HepG2 (cell line): ENCODE measurements at regions not wholly inside any gene's neighbourhood (a gene's known extent, or its start where the extent isn't known, plus 50 kb on each side); places are given as distances from the start of the nearest gene placed in this dataset.

Experiments used
- ATAC-seq: fragments of 200-7000 bp; cut with Tn5 transposase; 3 replicates; pipeline ENCODE4 v1.9.1; 2020; ENCODE audit warnings: mild to moderate bottlenecking, moderate library complexity
- BruUV-seq: library from RNA; stranded (reverse); fragments of 400-500 nt; replicated peaks from 2 replicates; lab custom pipeline; 2021; lab: Mats Ljungman, UMichigan
- CTCF ChIA-PET: fragments of 300-600 bp; formaldehyde crosslinking; extraction: SDS; loops from one replicate; lab custom pipeline; 2021; ENCODE audit warnings: low total read pairs, inconsistent platforms, low intra/inter-chr PET ratio; lab: Yijun Ruan, JAX
- POLR2A ChIA-PET: fragments of 350-600 bp; sonication (Branson Sonifier 250); formaldehyde crosslinking; loops from one replicate; lab custom pipeline; 2020; ENCODE audit warnings: antibody characterized with exemption, inconsistent platforms; lab: Yijun Ruan, JAX
- DNase-seq: peaks from one replicate; pipeline ENCODE4 v3.0.0-alpha.2; 2015; ENCODE audit warnings: low spot score
- FAIRE-seq: peaks from 3 replicates; lab custom pipeline; 2011; peaks lifted over from hg19 to GRCh38; lab: Jason Lieb, UNC
- H2AFZ ChIP-seq: one replicate; pipeline ENCODE4 v1.6.1; 2011; ENCODE audit warnings: low read length, inconsistent platforms
- H3K27ac ChIP-seq: fragments of 300-600 bp; 3 replicates; pipeline ENCODE4 v1.8.0; 2011; ENCODE audit warnings: mixed run types, mild to moderate bottlenecking, mixed read lengths, low read length, inconsistent platforms; ENCODE audit not compliant: insufficient read depth; ENCODE audit errors: extremely low read length
- H3K27me3 ChIP-seq, 2 experiments: fragments of 200-600 bp in 1 of 2; 2 replicates in 1 of 2; 3 replicates in 1 of 2; pipeline versions ENCODE4 v1.6.0 to v1.8.0; 2011; ENCODE audit warnings: low read length in 2 of 2, mild to moderate bottlenecking in 2 of 2, moderate library complexity in 2 of 2, inconsistent platforms in 1 of 2; ENCODE audit not compliant: insufficient read depth in 2 of 2, control insufficient read depth in 1 of 2
- H3K36me3 ChIP-seq, 2 experiments: fragments of 200-600 bp in 1 of 2; replicated peaks in 1 of 2; 2 replicates in 1 of 2; 3 replicates in 1 of 2; pipeline versions ENCODE4 v1.5.1 to v1.8.0; 2011; ENCODE audit warnings: low read length in 2 of 2, inconsistent platforms in 1 of 2; ENCODE audit not compliant: insufficient read depth in 2 of 2, control insufficient read depth in 1 of 2
- H3K4me1 ChIP-seq: 2 replicates; pipeline ENCODE4 v1.5.1; 2012; ENCODE audit warnings: low read length, inconsistent platforms; ENCODE audit not compliant: insufficient read depth
- H3K4me2 ChIP-seq: 2 replicates; pipeline ENCODE4 v1.6.0; 2011; ENCODE audit warnings: low read depth, low read length, inconsistent platforms
- H3K4me3 ChIP-seq, 3 experiments: fragments of 200-600 bp in 1 of 3; sonication (generic), shearing (Covaris generic) in 1 of 3; replicated peaks in 1 of 3; 2 replicates each; pipeline ENCODE4 v1.5.1; 2011 to 2016; ENCODE audit warnings: low read length in 3 of 3, inconsistent platforms in 2 of 3, low read depth in 2 of 3, mild to moderate bottlenecking in 2 of 3, control low read depth in 1 of 3, mixed read lengths in 1 of 3; ENCODE audit not compliant: insufficient read depth in 1 of 3
- H3K79me2 ChIP-seq: one replicate; pipeline ENCODE4 v1.6.1; 2011; ENCODE audit warnings: low read length, inconsistent platforms; ENCODE audit not compliant: insufficient read depth
- H3K9ac ChIP-seq: 2 replicates; pipeline ENCODE4 v1.6.0; 2011; ENCODE audit warnings: mild to moderate bottlenecking, low read depth, low read length, inconsistent platforms; ENCODE audit not compliant: insufficient read depth
- H3K9me3 ChIP-seq: 2 replicates; pipeline ENCODE4 v1.5.1; 2012; ENCODE audit warnings: mild to moderate bottlenecking, low read length
- H4K20me1 ChIP-seq: 2 replicates; pipeline ENCODE4 v1.6.0; 2011; ENCODE audit warnings: inconsistent platforms, mild to moderate bottlenecking, low read length, moderate library complexity; ENCODE audit not compliant: insufficient read depth
- RAD51 ChIP-seq: fragments of 450-650 bp; IDR thresholded peaks from 2 replicates; pipeline ENCODE4 v1.6.1; 2016; ENCODE audit warnings: borderline replicate concordance
- TEAD3 ChIP-seq: optimal IDR thresholded peaks from 2 replicates; pipeline ENCODE3; 2016; ENCODE audit warnings: borderline replicate concordance
- YEATS4 ChIP-seq: sonication (generic); formaldehyde crosslinking; IDR thresholded peaks from 2 replicates; pipeline ENCODE4 v1.4.0; 2020; ENCODE audit warnings: missing genetic modification reagents, borderline replicate concordance
- ZBED4 ChIP-seq: sonication (generic); formaldehyde crosslinking; IDR thresholded peaks from 2 replicates; pipeline ENCODE4 v1.4.0; 2020; ENCODE audit warnings: missing genetic modification reagents, borderline replicate concordance
- ZFP82 ChIP-seq: sonication (generic); formaldehyde crosslinking; IDR thresholded peaks from 2 replicates; pipeline ENCODE4 v1.5.1; 2020; ENCODE audit warnings: mild to moderate bottlenecking, missing genetic modification reagents, borderline replicate concordance
- ZNF251 ChIP-seq: sonication (generic); formaldehyde crosslinking; IDR thresholded peaks from 2 replicates; pipeline ENCODE4 v1.9.0; 2021; ENCODE audit warnings: mild to moderate bottlenecking, missing genetic modification reagents
- ZNF468 ChIP-seq: sonication (generic); formaldehyde crosslinking; IDR thresholded peaks from 2 replicates; pipeline ENCODE4 v1.8.0; 2022; ENCODE audit warnings: mild to moderate bottlenecking, moderate library complexity, missing genetic modification reagents
- WGBS: methylation state at CpG from one replicate; pipeline ENCODE4 v1.1.6; 2017; ENCODE audit warnings: low lambda C conversion rate; 5-methylcytosine and 5-hydroxymethylcytosine counted together
- in situ Hi-C: cut with HindIII; loops from 2 replicates; pipeline ENCODE4 v1.10.0; 2017; ENCODE audit warnings: low pct_unique_long_range_greater_than_20kb; ENCODE audit not compliant: extremely low pct_ligation_motif_present
- intact Hi-C: fragments of 100-400 bp; cut with micrococcal nuclease; formaldehyde crosslinking; loops from one replicate; pipeline ENCODE4 v1.10.0; 2022; ENCODE audit not compliant: unreplicated experiment

DNA sequence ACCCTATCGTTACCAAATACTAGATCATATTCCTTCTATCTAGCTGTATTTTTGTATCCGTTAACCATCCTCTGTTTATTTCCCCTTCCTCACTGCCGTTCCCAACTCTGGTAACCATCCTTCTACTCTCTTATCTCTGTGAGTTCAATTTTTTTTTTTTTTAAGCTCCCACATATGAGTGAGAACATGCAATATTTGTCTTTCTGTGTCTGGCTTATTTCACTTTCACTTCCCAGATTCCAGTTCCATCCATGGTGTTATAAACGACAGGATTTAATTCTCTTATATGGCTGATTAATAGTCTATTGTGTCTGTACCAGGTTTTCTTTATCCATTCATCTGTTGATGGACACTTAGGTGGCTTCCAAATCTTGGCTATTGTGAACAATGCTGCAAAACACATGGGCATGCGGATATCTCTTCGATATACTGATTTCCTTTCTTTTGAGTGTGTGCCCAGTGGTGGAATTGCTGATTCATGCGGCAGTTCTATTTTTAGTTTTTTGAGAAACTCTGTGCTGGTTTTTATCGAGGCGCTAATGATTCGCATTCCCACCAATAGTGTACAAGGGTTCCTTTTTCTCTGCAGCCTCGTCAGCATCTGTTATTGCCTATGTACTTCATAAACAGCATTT lies 599.6 kb downstream of the TMEM114 start:
- BruUV-seq, result no TSS peak
- Histone ChIP-seq H3K27ac (no peak overlapping the region), H3K79me2 (no peaks in the 10 kb centered on the region), H3K4me2 (no peak overlapping the region), H3K4me3 (no peak overlapping the region), H2AFZ (no peak overlapping the region), H3K9me3 (no peaks in the 10 kb centered on the region), H4K20me1 (no peaks in the 10 kb centered on the region), H3K4me1 (no peaks in the 10 kb centered on the region), H3K9ac (no peak overlapping the region), H3K27me3 (no peaks in the 10 kb centered on the region), H3K36me3 (no peaks in the 10 kb centered on the region)
- WGBS, result 40% methylated on average over 11 of the region's 11 CpGs
- ATAC-seq, result no peak
- no peak for DNase-seq
- ChIA-PET CTCF (no interaction called here), POLR2A (no interaction called here)
- TF ChIP-seq ZFP82 (CRISPR knock-in tag), result no peak
- no peak for TF ChIP-seq YEATS4 (CRISPR knock-in tag)
- no peak for TF ChIP-seq RAD51
- no peak for TF ChIP-seq ZBED4 (CRISPR knock-in tag)
- TF ChIP-seq TEAD3 (CRISPR knock-in tag), result no peak
- TF ChIP-seq ZNF251 (CRISPR knock-in tag), result no peak
- TF ChIP-seq ZNF468 (CRISPR knock-in tag), result no peak
- in situ Hi-C loops, result no loop called here
- no peak for FAIRE-seq
- intact Hi-C loops, result no loop called here
